GM23338 (cell line): ENCODE measurements at regions not wholly inside any gene's neighbourhood (a gene's known extent, or its start where the extent isn't known, plus 50 kb on each side); places are given as distances from the start of the nearest gene placed in this dataset.

ENCODE experiments used
- ATAC-seq: fragments of 200-7000 bp; cut with Tn5 transposase; 3 replicates; pipeline ENCODE4 v1.9.1; 2020
- DNase-seq: peaks from one replicate; pipeline ENCODE4 v3.0.0-alpha.2; 2015; ENCODE audit warnings: low spot score
- H2AFZ ChIP-seq: fragments of 200-600 bp; sonication (generic); 2 replicates; pipeline ENCODE4 v1.8.0; 2016; ENCODE audit warnings: antibody characterized with exemption, mild to moderate bottlenecking, moderate library complexity
- H3F3A ChIP-seq: fragments of 200-600 bp; sonication (generic); replicated peaks from 2 replicates; pipeline ENCODE4 v1.8.0; 2017; ENCODE audit warnings: antibody characterized with exemption, mixed run types, low read depth
- H3K27ac ChIP-seq: fragments of 200-600 bp; sonication (generic); 2 replicates; pipeline ENCODE4 v1.6.1; 2016; ENCODE audit warnings: low read depth
- H3K27me3 ChIP-seq: fragments of 200-600 bp; sonication (generic); 2 replicates; pipeline ENCODE4 v1.8.0; 2016; ENCODE audit warnings: mild to moderate bottlenecking, mixed run types, moderate library complexity; ENCODE audit not compliant: insufficient read depth
- H3K36me3 ChIP-seq: fragments of 200-600 bp; sonication (generic); 2 replicates; pipeline ENCODE4 v1.8.0; 2016; ENCODE audit warnings: mild to moderate bottlenecking; ENCODE audit not compliant: insufficient read depth
- H3K4me1 ChIP-seq: fragments of 200-600 bp; sonication (generic); 2 replicates; pipeline ENCODE4 v1.8.0; 2016; ENCODE audit warnings: mild to moderate bottlenecking, moderate library complexity; ENCODE audit not compliant: insufficient read depth
- H3K4me2 ChIP-seq: fragments of 200-600 bp; sonication (generic); 2 replicates; pipeline ENCODE4 v1.7.1; 2017; ENCODE audit warnings: mixed run types
- H3K4me3 ChIP-seq: fragments of 200-600 bp; sonication (generic); 2 replicates; pipeline ENCODE4 v1.6.1; 2016; ENCODE audit warnings: mixed run types
- H3K79me2 ChIP-seq: fragments of 200-600 bp; sonication (generic); replicated peaks from 2 replicates; pipeline ENCODE4 v1.8.0; 2017; ENCODE audit warnings: mild to moderate bottlenecking; ENCODE audit not compliant: insufficient read depth
- H3K9me2 ChIP-seq: fragments of 200-600 bp; sonication (generic); 2 replicates; pipeline ENCODE4 v1.8.0; 2017; ENCODE audit not compliant: insufficient read depth
- H4K20me1 ChIP-seq: fragments of 200-600 bp; sonication (generic); replicated peaks from 2 replicates; pipeline ENCODE4 v1.8.0; 2017; ENCODE audit warnings: mild to moderate bottlenecking; ENCODE audit not compliant: insufficient read depth
- H3K27ac Mint-ChIP-seq: 2 replicates; pipeline ENCODE4 v1.8.0; 2020; ENCODE audit warnings: inconsistent platforms, mild to moderate bottlenecking, moderate library complexity, mixed read lengths
- H3K27me3 Mint-ChIP-seq: 3 replicates; pipeline ENCODE4 v1.8.0; 2022; ENCODE audit warnings: low read depth, mild to moderate bottlenecking, moderate library complexity, mixed read lengths, inconsistent platforms; ENCODE audit not compliant: insufficient read depth, poor library complexity
- H3K36me3 Mint-ChIP-seq: 3 replicates; pipeline ENCODE4 v1.8.0; 2021; ENCODE audit warnings: low read depth, mild to moderate bottlenecking, inconsistent platforms, moderate library complexity, mixed read lengths
- H3K4me1 Mint-ChIP-seq: 3 replicates; pipeline ENCODE4 v1.8.0; 2020; ENCODE audit warnings: mild to moderate bottlenecking, inconsistent platforms, mixed read lengths
- H3K4me3 Mint-ChIP-seq: 3 replicates; pipeline ENCODE4 v1.8.0; 2021; ENCODE audit warnings: moderate library complexity, mild to moderate bottlenecking, inconsistent platforms, mixed read lengths
- H3K9me3 Mint-ChIP-seq: 3 replicates; pipeline ENCODE4 v1.8.0; 2020; ENCODE audit warnings: moderate library complexity, mild to moderate bottlenecking, inconsistent platforms, mixed read lengths
- EZH2phosphoT487 ChIP-seq: fragments of 200-600 bp; sonication (generic); IDR thresholded peaks from one replicate; pipeline ENCODE4 v1.8.1; 2018; ENCODE audit warnings: antibody characterized with exemption; ENCODE audit not compliant: unreplicated experiment
- JUNB ChIP-seq: IDR thresholded peaks from one replicate; pipeline ENCODE4 v1.6.1; 2016; ENCODE audit warnings: antibody characterized with exemption; ENCODE audit not compliant: unreplicated experiment
- NANOG ChIP-seq: IDR thresholded peaks from 2 replicates; pipeline ENCODE4 v1.6.1; 2016; ENCODE audit warnings: antibody characterized with exemption, borderline replicate concordance
- POLR2AphosphoS5 ChIP-seq: IDR thresholded peaks from 2 replicates; pipeline ENCODE4 v1.6.1; 2016; ENCODE audit warnings: antibody characterized with exemption, low read depth
- ZNF114 ChIP-seq: fragments of 250-450 bp; sonication (Bioruptor Pico); IDR thresholded peaks from 2 replicates; pipeline ENCODE4 v1.5.0; 2020; ENCODE audit warnings: mild to moderate bottlenecking, moderate library complexity
- TF ChIP-seq, protein P1 (sequence below): fragments of 250-450 bp; sonication (Bioruptor Pico); IDR thresholded peaks from 2 replicates; pipeline ENCODE4 v1.5.0; 2020; ENCODE audit warnings: mild to moderate bottlenecking, moderate library complexity
- TF ChIP-seq, protein P2 (sequence below), 2 experiments: fragments of 200-600 bp in 1 of 2; sonication (generic) in 1 of 2; conservative IDR thresholded peaks; 2 replicates each; pipeline versions ENCODE4 v1.5.1 to v1.6.1; 2016 to 2017; ENCODE audit warnings: antibody characterized with exemption in 2 of 2, low read depth in 2 of 2, mild to moderate bottlenecking in 2 of 2, moderate library complexity in 1 of 2

DNA sequence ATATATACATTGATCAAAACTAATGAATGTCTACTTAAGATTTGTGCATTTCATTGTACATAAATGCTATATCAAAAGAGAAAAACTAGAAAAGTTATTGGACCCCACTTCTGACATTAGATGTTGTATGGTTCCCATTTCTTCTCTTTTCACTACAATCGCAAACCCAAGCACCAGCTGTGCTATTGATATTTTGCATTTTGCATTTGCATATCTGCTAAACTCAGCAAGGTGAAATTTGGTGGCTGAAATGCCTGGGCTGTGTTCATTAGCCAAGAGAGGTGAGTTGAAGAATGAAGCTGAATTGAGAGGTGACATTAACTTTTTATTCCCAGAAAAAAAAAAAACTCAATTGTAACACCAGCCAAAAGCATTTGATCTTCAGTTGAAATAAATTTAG is 232.1 kb upstream of the TENT5A start (continued):
- TF ChIP-seq, protein P1, sequence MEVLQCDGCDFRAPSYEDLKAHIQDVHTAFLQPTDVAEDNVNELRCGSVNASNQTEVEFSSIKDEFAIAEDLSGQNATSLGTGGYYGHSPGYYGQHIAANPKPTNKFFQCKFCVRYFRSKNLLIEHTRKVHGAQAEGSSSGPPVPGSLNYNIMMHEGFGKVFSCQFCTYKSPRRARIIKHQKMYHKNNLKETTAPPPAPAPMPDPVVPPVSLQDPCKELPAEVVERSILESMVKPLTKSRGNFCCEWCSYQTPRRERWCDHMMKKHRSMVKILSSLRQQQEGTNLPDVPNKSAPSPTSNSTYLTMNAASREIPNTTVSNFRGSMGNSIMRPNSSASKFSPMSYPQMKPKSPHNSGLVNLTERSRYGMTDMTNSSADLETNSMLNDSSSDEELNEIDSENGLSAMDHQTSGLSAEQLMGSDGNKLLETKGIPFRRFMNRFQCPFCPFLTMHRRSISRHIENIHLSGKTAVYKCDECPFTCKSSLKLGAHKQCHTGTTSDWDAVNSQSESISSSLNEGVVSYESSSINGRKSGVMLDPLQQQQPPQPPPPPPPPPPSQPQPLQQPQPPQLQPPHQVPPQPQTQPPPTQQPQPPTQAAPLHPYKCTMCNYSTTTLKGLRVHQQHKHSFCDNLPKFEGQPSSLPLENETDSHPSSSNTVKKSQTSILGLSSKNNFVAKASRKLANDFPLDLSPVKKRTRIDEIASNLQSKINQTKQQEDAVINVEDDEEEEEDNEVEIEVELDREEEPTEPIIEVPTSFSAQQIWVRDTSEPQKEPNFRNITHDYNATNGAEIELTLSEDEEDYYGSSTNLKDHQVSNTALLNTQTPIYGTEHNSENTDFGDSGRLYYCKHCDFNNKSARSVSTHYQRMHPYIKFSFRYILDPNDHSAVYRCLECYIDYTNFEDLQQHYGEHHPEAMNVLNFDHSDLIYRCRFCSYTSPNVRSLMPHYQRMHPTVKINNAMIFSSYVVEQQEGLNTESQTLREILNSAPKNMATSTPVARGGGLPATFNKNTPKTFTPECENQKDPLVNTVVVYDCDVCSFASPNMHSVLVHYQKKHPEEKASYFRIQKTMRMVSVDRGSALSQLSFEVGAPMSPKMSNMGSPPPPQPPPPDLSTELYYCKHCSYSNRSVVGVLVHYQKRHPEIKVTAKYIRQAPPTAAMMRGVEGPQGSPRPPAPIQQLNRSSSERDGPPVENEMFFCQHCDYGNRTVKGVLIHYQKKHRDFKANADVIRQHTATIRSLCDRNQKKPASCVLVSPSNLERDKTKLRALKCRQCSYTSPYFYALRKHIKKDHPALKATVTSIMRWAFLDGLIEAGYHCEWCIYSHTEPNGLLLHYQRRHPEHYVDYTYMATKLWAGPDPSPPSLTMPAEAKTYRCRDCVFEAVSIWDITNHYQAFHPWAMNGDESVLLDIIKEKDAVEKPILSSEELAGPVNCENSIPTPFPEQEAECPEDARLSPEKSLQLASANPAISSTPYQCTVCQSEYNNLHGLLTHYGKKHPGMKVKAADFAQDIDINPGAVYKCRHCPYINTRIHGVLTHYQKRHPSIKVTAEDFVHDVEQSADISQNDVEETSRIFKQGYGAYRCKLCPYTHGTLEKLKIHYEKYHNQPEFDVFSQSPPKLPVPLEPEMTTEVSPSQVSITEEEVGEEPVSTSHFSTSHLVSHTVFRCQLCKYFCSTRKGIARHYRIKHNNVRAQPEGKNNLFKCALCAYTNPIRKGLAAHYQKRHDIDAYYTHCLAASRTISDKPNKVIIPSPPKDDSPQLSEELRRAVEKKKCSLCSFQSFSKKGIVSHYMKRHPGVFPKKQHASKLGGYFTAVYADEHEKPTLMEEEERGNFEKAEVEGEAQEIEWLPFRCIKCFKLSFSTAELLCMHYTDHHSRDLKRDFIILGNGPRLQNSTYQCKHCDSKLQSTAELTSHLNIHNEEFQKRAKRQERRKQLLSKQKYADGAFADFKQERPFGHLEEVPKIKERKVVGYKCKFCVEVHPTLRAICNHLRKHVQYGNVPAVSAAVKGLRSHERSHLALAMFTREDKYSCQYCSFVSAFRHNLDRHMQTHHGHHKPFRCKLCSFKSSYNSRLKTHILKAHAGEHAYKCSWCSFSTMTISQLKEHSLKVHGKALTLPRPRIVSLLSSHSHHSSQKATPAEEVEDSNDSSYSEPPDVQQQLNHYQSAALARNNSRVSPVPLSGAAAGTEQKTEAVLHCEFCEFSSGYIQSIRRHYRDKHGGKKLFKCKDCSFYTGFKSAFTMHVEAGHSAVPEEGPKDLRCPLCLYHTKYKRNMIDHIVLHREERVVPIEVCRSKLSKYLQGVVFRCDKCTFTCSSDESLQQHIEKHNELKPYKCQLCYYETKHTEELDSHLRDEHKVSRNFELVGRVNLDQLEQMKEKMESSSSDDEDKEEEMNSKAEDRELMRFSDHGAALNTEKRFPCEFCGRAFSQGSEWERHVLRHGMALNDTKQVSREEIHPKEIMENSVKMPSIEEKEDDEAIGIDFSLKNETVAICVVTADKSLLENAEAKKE (CRISPR knock-in tag): no peak
- TF ChIP-seq EZH2phosphoT487 (no peak), NANOG (no peak), ZNF114 (CRISPR knock-in tag) (no peak), JUNB (no peak), POLR2AphosphoS5 (no peak)
- TF ChIP-seq, protein P2, sequence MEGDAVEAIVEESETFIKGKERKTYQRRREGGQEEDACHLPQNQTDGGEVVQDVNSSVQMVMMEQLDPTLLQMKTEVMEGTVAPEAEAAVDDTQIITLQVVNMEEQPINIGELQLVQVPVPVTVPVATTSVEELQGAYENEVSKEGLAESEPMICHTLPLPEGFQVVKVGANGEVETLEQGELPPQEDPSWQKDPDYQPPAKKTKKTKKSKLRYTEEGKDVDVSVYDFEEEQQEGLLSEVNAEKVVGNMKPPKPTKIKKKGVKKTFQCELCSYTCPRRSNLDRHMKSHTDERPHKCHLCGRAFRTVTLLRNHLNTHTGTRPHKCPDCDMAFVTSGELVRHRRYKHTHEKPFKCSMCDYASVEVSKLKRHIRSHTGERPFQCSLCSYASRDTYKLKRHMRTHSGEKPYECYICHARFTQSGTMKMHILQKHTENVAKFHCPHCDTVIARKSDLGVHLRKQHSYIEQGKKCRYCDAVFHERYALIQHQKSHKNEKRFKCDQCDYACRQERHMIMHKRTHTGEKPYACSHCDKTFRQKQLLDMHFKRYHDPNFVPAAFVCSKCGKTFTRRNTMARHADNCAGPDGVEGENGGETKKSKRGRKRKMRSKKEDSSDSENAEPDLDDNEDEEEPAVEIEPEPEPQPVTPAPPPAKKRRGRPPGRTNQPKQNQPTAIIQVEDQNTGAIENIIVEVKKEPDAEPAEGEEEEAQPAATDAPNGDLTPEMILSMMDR (conservative IDR thresholded peaks at IDR 0.05; ENCODE audit: low read depth in 2 of 2): no peak

DNA sequence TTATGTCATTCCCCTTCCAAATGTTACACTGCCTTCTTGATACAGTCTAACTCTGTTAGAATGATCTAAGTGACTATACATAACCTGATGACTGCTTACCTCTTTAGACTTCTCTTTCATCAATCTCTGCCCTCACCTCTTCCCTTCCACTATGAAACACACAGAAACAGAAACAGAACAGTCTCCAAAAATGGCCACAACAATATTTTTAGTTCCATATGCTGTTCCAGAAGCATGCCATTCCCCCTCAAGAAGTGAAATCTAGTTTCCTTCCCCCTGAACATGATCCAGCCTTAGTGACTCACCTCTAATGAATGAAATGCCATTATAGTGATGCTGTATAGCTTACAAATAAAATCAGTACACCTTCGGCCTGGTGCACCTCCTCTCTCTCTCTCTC is 229.3 kb upstream of the TENT5A start:
- H4K20me1 ChIP-seq: no peaks in the 10 kb centered on the region
- Mint-ChIP-seq H3K27me3 (peaks cover 3% of the 10 kb centered on the region), H3K4me3 (no peak overlapping the region), H3K27ac (no peak overlapping the region), H3K36me3 (peaks cover 6% of the 10 kb centered on the region; the same call in 1 of the 3 replicates), H3K4me1 (peaks cover 13% of the 10 kb centered on the region; the same call in 2 of the 3 replicates), H3K9me3 (peaks cover 11% of the 10 kb centered on the region)
- no peaks in the 10 kb centered on the region for H3K27me3 ChIP-seq
- no peaks in the 10 kb centered on the region for H3K36me3 ChIP-seq
- no peak overlapping the region for H2AFZ ChIP-seq
- no peaks in the 10 kb centered on the region for H3K79me2 ChIP-seq
- ATAC-seq (no peak), DNase-seq (no peak)
- H3K9me2 ChIP-seq: no peaks in the 10 kb centered on the region
- H3K27ac ChIP-seq: no peak overlapping the region
- no peaks in the 10 kb centered on the region for H3F3A ChIP-seq
- H3K4me3 ChIP-seq: no peak overlapping the region
- H3K4me1 ChIP-seq: peaks cover 9% of the 10 kb centered on the region
- TF ChIP-seq POLR2AphosphoS5: no peak
- no peak for TF ChIP-seq JUNB
- TF ChIP-seq, protein P1 (CRISPR knock-in tag): no peak
- H3K4me2 ChIP-seq: no peak overlapping the region
